CD4-positive, alpha-beta T cell treated with Interleukin-10 for 1 hour (primary cell): ENCODE measurements at regions not wholly inside any gene's neighbourhood (a gene's known extent, or its start where the extent isn't known, plus 50 kb on each side); places are given as distances from the start of the nearest gene placed in this dataset.
"Not testable (repeated sequence)": the region's sequence is repeated elsewhere in the genome, so short reads cannot be mapped to it uniquely, and the experiment has no call there.

Experiments used
- DNase-seq: peaks from one replicate; pipeline ENCODE4 v3.0.0-alpha.2; 2020

DNA sequence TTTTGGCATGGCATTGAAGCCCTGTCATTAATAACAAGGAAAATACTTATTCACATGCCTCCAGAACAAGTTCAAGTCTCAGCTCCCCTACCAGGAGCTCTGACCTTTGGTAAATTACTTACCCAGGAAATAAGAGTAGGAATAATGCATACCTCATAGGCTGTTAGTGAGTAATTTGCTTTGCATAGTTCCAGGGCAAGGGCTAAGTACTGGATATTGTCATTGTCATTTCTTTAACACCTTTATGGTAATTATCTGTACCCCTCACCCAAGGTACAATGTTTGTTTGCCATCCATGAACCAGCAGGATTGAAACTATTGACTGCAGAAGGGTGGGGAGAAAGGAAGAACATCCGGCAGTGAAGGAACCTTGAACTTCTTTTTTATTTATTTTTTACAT is 148.5 kb downstream of the SOX2 start:
- no peak for DNase-seq

DNA sequence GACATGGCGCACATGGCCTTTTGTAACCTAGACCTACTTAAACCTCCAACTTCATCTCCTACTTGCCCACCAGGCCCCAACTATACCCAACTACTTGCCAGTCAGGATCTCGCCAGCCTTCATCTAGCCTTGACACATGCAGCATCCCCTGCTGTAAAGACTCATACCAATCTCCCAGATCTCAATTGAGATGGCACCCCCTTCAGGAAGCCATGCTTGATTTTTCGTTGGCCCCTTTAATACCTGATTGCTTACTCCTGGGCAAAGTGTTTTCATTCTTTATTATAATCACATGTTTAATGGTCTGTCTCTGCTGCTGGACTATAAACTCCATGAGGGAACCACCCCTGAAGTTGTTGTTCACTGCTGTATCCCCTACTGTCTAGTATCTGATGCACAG is 150.8 kb downstream of the SOX2 start:
- no peak for DNase-seq

DNA sequence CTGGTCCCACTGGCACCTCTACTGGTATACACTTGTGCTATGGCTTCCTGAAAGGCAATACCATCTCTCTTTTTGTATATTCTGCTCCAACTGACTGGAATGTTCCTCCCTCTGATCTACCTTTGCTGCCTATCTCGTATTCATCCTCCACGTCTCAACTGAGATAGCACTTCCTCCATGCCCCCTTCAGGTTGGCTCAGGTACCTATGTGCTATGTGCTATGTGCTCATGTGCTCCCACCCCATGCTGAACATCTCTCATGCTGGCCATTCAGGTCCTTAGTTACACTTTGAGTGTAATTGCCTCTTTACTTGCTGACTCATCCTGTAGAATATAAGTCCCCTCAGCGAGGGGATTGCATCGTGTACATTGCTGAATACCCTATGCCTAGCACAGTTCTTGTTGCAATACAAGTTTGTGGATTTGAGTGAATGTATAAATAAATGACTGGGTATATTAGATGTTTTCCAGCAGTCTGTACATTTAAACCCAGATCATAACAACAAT is 156.9 kb downstream of the SOX2 start:
- no peak for DNase-seq

DNA sequence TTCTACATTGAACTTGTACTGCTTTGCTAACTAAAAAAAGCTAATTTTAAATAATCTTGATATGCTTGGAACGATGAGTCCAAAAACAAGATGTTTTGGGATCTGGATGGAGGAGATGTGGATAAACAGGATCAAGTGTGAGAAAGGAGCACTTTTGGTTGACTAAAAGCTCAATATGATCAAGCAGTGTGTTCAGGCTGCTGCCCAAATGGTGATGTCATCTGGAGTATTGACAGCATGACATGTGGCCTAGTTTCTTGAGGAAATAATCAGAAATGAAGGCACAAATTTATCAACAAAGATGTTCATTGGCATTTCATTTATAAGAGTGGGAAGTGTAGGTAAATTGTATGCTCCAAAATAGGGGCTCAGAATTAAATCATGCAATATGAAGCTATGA is 161.2 kb downstream of the SOX2 start:
- no peak for DNase-seq

DNA sequence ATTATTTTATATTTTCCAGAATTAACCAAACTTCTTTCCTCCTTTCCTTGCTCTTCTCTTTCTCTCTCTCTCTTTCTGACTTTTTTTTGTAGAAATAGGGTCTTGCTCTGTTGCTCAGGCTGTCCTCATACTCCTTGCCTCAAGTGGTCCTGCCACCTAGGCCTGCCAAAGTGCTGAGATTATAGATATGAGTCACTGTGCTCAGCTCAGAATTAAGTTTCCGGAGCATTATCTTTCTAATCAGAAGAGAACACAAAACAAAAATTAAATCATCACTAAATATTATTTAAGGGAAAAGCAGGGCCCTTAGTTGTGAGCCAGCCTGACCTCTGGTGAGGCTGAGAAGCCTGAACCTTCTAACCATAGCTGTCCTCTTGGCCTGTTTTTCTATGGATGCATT is 168.2 kb downstream of the SOX2 start:
- DNase-seq, result no peak

DNA sequence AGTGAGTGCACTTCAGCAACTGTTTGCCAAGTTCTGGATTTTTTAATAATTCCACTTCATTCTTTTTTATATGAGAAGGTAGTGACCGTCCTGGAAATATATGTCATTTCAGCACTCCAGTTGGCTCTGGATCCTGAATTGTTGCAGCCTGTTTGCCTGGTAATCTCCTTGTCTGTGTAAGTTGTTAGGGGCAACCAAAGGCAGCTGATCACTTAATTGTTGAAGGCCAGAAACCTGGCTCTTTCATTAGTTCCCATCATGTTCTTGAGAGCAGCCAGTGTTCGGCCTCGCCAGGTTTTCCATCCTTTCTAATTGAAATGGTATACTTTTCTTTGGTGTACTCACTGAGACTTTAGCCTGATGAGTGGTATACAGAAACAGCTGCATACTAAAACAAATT is 168.6 kb downstream of the SOX2 start:
- DNase-seq, result no peak

DNA sequence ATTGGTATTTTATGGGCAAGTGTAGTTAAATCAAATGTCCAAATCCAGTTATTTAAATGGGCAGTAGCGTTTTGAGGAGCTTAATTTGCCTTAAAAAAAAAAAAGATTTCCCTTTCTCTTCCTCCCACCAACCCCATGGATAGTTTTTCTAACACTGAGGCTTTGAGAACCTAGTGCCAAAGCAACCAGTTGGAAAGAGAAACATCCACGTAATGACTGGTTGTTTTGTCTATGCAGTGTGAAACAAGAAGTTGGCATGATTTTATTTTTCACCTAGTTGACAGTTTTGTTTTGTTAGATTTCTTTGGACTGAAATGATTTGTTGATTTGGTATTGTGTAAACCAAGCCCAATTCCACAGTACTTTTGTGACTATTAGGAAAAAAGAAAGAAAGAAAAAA is 170.0 kb downstream of the SOX2 start:
- no peak for DNase-seq

DNA sequence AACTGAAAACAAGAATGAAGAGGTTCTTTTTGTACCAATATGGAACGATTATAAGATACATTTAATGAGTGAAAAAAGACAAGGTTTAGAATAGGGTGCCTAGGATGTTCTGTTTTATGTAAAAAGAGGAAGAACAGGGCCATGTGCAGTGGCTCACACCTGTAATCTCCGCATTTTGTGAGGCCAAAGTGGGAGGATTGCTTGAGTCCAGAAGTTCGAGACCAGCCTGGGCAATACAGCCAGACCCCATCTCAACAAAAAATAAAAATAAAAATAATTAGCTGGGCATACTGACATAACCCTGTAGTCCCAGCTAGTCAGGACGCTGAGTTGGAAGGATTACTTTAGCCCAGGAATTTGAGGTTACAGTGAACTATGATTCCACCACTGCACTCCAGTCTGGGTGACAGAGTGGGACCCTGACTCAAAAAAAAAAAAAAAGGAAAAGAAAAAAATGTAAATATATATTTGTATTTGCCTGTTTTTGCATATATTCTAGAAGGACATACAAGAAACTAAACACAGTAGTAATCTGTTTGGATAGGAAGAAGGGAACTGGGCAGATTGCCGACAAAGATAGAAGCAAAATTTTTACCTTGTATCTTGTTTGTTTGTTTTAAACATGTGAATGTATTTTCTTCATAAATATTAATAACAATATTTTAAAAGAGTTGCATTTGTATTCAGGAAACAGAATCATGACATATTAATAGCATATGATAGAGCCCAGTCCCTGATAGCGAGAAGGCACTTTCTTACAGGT is 174.3 kb downstream of the SOX2 start:
- no peak for DNase-seq

DNA sequence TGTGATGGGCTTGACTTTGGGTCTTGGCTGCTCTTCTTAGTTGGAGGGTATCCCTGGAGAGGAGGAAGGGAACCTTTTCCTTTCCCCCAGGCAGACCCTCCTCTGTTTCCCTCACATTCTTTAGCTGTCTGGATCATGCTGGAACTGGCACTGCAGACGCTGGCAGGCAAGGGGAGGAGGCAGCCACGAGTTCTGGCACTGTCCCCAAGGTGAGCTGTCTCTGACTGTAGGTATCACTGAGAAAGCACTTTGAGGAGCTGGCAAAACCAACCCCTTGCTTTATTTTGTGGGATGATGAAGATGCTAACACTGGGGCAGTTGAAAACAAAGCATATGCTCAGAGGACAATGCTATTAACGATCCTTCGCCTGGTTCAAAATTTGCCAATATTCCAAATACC is 175.0 kb downstream of the SOX2 start:
- DNase-seq, result no peak

DNA sequence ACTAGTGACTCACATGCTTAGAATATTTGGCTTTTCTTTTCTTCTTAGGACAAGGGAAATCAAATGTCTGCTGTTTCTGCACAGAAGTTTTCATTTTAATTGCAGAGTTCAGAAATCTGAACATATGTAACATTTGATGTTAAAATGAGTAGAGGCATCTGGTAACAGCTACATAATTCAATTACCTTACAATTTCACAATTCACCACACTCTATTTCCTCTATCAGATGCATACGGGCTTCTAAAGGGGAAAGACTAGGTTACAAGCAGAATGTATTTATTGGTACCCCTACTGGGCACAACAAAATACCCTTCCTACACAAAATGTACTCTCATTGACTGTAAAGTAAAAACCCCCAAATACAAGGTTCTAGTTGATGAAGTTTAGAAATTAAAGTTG is 176.0 kb downstream of the SOX2 start:
- no peak for DNase-seq

DNA sequence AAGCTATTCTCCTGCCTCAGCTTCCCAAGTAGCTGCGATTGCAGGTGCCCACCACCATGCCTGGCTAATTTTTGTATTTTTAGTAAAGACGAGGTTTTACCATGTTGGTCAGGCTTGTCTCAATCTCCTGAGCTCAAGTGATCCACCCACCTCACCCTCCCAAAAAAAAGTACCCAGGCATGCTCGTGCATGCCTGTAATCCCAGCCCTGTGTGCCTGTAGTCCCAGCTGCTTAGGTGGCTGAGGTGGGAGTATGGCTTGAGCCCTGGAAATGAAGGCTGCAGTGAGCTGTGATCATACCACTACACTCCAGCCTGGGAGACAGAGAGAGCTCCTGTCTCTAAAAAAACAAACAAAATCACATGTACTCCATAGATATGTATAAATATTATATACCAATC is 176.5 kb downstream of the SOX2 start:
- DNase-seq, result no peak

DNA sequence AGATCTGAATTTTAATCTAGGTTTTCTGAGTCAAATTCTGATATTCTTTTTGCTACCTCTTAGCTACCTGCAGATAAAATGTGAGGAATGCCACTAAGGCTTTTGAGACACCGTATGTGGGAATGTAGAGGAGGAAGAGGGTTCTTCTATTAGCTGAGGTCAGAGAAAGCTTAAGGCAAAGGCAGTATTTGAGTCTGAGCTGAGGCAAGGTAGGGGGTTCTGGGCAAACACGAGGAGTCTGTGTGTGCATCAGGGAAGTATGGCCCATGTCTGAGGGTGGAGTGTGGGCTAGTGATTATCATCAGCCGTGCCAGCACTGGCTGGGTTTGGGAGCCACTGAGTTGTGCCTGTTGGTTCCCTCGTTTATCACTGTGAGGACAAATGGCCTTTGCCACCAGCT is 181.1 kb downstream of the SOX2 start:
- DNase-seq, result no peak

DNA sequence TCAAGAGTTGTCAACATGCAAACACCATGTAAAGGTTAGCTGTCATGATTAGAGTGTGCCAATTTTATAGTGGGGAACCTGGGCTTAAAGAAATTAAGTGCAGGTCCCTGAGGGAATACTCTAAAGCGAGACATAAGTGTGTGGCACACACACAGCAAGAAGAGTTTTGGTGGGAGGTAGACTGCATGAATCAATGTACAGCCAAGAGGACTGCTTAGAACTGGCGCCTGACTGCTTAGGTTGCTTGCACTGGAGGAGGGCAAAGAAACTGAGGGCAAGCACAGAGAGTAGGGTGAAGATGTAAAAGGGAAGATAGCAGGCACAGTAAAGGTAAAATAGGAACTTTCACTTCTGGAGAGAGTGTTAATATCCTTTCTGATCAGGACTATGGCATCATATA is 184.9 kb downstream of the SOX2 start:
- DNase-seq, result no peak

DNA sequence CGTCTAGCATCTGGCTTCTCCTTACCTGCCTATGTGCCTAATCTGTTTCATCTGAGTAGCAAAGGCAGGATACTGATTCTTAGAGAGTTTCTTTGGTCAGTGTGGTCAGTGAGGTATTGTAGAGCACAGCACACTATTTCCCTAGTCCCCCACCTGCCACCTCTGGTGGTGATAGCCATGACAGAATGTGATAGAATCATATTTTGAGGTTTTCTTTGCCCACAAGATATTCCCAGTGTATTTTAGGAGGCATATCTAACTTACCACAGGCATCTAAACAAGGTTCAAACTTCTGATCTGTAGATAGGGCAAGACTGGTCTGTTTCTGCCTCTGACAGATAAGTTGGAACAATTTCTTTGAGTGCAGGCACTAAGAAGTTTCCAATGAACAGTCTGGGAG is 188.0 kb downstream of the SOX2 start:
- DNase-seq, result no peak

DNA sequence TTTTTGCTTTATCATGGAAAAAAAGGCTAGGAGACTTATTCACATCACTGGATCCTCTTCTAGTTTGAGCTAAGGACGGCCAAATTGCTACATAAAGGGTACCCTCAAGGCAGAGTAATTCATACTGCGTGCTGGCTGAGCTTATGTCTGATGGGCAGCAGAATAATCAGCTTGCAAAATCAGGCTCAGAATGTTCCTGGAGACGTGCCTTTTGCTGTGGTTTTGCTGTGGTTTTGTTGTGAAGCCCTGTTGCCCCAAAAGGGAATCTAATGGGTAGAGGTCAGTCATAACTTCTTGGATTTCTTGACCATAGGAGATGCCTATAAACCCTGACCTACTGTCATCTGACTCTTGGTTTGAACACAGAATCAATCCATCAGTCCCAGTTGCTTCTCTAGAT is 189.9 kb downstream of the SOX2 start:
- DNase-seq, result no peak

DNA sequence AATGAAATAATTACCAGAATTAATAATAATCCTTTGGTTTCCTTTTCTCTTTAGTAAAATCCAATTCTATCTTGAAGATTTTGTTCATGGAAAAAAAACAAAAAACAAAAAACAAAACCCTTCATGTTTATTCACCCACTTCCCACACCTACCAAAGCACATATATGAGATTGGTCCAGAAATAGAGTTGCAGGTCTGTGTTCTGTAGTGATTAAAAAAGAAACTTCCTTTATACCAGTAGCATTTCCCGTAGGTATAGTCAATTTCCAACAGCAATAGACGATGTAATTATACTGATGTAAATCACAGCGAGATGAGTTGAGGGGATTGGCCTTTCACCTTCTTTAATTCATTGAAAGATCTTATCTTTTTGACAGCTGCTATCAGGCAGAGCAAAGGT is 194.6 kb downstream of the SOX2 start:
- DNase-seq, result no peak

DNA sequence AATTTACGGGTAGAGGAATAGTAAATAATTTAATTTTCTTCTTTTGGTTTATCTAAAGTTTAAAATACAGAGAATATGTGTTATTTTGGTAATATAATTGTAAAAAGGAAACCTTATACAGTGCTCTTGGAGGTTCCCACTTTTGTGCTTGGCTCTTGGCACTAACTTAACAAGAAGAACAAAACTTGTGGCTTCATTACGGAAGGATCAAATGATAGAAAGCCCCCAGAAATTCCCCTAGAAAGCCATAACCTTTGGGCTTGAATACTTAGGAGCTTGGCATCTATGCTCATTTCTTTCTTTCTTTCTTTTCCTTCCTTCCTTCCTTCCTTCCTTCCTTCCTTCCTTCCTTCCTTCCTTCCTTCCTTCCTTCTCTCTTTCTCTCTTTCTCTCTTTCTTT is 197.5 kb downstream of the SOX2 start:
- no peak for DNase-seq

DNA sequence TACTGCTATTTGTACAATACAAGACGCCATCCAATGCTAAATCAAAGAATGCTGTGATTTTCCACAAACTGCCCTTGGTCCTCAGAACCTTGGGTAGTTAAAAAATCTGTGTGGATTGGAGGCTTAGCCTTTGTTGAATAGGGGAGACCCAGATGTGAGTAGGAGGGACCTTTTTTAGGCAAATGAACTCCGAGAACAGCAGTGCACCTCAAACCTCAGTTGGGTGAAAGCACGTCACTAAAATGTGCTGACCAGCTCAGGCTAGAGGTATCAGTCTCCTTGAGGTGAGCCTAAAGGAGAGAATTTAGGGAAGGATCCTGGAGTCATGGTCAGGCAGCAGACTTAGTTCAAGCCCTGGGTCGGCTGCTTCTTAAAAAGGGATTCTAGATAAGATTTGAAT is 200.7 kb downstream of the SOX2 start:
- DNase-seq, result no peak

DNA sequence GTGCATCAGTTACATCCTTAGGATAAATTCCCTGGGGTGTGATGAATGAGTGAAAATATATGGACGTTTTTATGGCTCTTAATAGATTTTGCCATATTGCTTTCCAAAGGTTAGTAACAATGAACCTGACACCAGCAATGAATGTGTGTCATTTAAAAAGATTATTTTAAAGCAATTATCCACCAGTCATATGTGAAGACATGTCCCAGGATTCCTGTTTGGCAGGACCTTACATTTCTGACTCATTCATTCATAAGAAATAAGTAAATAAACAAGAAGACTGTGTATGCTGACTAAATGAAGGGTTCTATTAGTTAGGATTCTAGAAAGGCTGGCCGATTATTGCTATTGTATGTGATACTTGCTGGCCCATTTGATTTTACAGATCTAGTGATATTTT is 201.5 kb downstream of the SOX2 start:
- DNase-seq, result no peak

DNA sequence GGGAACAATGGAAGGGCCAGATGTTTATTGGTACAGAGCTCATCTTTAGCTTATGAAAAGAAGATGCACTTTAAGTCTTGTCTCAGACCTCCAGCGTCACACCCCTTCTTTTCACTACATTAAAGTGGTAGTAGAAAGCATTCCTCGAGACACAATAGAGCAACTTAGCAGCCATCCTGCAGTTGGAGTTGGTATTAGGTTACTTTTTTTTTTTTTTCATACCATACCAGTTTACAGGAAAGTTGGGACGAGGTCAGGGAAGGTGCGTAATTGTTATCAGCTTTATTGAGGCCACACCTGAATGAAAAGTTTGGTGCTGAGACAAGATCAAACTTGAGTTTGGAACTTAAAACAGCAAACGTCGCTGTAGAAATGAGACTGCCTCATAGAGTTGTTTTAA is 203.8 kb downstream of the SOX2 start:
- DNase-seq, result no peak

DNA sequence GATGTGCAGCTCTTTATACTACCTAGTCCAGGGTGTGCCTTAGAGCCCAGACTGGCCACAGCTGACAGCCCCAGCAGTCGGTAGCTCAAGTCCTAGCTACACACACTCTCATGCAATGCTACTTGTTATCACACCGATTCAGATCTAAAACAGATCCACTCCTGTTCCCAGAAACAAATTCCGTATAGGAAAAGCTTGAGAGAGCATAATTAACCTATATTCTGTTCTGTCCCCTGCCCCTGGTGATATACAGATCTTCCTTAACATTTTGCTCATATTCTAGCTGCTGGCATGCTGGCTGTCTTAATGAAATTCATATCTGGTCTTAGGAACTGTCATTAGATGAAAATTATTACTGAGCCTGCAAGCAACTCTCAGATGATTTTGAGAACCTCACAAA is 204.3 kb downstream of the SOX2 start:
- DNase-seq, result no peak

DNA sequence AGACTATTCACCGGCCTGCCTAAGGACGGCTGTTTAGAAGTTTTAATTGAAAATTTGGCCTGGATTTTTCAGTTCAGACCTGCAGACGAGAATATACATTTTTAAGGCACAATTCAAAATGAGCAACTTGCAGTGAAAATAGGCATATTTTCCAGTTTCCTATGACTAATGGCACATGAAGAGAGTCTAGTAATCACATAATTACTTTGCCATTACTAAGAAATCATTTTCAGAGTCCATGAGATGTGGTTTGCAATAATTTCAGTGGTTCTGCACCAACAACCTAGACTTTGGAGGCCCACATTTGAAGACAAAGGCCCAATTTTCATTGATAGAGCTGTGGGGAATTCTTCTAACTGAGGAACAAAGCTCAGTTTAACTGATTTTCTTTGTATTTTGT is 205.3 kb downstream of the SOX2 start:
- no peak for DNase-seq

DNA sequence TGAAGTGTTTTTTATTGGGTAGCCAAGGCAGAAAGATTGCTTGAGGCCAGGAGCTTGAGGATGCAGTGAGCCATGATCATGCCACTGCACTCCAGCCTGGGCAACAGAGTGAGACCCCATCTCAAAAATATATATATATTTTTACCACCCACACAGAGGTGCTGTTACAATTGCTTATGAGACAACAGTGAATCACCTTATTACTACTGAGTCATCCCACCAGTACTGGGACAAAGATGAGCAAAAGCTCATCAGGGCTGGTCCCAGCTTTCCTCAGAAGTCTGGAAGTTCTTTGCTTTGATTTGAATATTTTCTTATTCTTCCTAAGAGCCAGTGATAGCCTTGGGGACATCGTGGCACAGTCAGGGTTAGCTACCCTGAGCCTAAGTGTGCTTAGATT is 207.7 kb downstream of the SOX2 start:
- DNase-seq, result no peak

DNA sequence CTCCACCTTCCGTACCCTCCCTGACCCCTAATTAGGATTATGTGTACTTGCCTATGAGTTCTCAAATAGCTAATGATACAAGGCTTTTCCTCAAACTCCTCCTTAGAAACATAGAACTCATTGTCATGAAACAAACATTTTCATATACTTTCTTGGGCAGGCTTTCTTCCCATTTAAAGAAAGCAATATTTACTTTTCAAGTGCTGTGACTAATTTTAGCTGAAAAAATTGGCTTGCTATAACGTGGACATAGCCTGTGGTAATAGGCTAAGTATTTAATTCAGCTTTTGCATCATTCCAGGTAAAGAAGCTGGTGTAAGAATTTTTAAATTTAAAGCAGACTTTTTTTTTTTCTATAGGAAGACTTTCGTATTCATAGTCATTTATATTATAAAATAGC is 208.7 kb downstream of the SOX2 start:
- no peak for DNase-seq

DNA sequence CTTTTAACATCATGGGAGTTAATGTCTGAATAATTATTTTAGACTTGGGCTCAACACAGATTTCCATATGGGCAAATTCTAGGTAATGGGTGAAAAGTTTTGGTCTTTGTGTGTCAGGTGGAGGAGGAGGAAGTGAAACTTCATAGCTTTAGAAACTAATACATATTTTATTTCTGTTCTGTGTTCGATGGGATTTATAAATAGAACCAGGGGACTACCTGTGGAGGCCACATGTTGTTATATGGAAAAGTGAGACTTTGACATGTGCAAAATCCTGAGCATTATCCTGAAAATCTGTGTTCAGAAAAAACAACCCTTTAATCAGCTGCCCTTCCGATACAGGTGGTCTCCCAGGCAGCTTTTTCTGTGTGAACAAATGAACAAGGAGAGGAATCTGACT is 209.5 kb downstream of the SOX2 start:
- no peak for DNase-seq

DNA sequence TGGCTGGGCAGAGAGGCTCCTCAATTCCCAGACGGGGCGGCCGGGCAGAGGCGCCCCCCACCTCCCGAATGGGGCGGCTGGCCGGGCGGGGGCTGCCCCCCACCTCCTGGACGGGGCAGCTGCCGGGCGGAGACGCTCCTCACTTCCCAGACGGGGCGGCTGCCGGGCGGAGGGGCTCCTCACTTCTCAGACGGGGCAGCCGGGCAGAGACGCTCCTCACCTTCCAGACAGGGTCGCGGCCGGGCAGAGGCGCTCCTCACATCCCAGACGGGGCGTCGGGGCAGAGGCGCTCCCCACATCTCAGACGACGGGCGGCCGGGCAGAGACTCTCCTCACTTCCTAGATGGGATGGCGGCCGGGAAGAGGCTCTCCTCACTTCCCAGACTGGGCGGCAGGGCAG is 214.1 kb downstream of the SOX2 start:
- not testable (repeated sequence) for DNase-seq
